ENCODE measurements at regions not wholly inside any gene's neighbourhood (a gene's known extent, or its start where the extent isn't known, plus 50 kb on each side); places are given as distances from the start of the nearest gene placed in this dataset.

DNA sequence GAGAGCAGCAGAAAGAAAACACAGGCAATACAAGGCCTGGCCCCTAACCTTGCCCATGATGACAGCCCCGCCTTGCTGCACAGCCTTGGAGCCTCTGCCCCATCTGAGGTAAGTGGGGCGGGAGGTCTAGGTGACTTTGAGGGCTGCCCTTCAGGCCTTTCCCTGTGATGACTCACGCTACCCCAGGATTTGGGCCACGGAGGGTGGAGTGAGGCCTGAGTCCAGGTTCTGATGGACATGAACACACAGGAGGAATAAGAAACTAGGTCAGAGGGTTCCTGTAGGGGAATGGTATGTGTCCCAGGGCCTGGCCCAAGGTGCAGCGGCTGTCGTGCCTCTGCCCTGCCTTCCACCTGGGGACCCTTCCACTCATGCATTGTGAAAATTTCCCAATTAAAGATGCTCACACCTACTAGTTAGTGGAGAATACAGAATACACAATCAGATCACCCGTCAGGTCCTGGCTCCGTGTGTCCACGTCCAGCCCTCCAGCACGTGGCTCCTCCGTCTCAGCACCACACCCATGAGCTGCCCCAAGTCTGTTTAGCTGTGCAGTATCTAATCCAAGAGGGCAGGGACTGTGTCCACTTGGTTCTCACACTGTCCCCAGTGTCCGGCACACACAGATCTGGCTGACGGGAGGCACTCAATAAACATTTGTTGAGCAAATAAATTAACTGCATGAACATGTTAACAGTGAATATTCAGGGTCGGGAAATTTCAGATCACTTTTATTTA lies 111.0 kb downstream of the CHST1 start:
- DNase-seq, result no peak

DNA sequence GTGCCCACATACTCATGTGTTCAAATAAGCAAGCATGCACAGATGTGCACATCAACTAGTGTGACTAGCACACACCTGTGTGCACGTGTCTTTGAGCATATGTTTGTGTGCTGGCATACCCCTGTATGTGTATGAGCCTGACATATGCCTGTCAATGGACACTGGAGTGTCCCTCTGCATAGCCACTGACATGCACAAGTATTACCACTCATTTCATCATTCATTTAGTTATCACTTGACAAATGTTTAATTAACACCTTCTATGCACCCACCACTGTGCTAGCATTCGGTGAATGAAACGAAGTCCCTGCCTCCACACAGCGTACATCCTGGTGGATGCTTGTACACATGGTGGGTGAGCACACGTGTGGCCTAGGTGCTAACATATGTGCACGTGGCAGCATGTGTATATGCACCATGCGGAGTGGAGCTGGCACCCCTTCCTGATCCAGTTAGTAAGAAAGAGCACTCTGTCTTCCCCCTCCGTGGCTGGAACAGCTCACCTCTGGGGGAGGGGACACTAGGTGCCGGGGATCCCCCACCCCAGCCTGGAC lies 112.0 kb downstream of the CHST1 start:
- DNase-seq, result no peak

DNA sequence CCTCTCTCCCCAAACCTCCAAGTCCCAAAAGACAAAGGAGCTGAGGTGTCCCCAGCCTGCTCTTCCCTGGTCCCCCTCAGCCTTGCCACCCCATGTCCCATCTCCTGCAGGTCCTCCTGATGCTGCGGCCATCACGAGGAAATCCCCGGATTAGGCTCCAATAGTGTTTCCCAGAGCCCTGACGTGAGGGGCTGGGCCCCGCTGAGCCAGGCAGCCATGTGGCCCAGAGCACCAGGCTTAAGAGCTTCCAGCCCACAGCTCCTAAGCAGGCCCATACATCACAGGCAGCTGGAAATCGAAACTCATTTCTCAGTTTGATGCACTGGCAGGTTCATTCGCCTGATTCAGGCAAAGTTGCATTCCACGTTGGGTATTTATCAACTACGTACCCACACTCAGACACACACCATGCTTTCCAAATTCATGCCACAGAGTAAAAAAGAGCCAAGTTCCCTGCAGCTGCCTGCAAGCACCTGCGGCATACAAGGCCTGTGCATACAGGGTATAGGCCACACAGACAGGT lies 114.2 kb downstream of the CHST1 start:
- no peak for DNase-seq

DNA sequence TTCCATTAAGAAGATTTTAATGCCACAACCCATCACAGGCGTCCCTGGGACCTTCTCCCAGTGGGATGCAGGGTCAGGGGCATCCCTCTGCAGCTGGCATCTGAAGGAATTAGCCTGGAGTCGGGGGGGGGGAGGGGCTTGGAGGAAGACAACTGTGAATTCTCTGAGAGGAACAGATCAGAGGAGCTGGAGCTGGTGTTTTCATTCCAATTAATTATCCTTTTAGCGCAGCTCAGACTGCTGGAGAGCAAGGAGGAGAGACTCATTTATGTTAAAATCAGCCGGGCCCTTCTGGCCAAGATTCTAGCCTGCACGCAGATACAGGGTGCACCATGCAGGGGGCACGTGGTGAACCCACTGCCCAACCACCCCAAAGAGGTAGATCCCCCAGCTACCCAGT lies 116.2 kb downstream of the CHST1 start:
- DNase-seq, result no peak

DNA sequence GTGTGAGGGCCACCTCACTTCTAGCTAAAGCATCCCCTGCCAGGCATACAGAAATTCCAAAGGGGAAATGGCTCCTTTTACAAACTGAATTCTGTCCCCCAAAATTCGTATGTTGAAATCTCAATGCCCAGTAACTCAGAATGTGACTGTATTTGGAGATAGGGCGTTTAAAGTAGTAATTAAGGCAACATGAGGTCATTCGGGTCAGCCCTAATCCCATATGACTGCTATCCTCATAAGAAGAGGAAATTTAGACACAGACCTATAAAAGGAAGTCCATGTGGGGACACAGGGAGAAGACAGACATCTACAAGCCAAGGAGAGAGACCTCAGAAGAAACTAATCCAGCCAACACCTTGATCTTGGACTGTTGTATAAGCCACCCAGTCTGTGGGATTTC lies 119.1 kb downstream of the CHST1 start:
- DNase-seq, result no peak

DNA sequence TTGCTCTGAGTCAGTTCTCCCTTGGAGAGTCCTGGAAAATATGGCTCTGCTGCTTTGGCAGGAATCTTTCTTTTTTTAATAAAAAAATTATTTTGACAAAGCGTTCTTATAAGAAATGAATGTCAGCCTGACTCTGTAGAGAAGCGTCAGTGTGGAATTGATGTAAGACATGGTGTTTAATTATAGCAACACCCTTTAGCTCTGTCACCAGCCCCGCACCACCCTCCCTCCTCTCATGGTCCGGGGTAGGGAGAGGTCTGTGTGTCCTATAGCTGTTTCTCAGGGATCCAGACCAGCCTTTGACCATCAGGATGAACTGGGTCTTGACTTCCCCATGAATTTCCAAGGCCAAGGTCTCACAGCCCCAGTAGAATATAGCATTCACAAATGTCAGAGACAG lies 120.6 kb downstream of the CHST1 start:
- DNase-seq, result no peak

DNA sequence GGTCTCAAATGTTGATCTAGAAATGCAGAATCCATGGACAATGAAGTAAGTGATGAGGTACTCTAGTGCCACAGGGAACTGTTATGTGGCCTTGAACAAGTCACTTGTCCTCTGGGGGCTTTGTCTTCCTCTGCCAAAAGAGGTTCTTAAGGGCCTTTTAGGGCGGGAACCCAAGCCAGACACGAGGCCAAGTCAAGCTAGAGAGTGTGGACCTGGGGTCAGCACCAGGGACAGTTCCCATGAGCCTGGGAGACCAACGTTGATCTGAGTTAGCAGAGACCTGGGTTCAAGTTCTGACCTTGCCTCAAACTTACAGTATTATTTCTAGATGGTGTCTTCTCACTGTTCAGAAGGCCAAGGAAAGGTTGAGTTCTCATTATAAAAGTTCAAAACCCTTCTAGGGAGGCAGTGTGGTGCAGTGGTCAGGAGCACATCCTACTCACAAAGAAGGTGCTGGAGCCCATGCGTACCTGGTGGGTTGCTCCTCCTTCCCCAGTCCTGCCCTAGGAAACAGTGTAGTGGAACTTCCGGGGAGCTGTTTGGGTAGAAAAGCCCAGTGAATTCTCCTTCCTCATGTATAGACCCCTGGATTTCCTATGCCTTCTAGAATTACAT lies 121.5 kb downstream of the CHST1 start:
- no peak for DNase-seq

DNA sequence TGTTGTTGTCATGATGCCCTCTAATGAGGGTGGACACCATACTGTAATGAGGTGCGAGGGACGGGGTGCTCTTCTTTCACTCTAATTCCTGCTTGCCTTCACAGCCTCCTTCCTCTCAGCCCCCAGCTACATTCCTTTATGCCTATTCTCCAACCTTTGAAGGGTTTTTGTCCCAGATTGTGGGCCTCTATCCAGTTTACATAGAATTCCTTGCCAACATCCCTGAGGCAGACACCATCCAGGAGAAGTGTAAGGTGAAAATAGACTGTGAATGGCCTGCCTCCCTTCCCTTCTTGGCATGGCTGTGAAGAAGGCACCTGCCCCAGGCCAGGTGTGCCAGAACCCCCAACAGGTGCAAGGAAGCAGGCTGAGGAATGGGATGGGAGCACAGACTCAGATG lies 122.3 kb downstream of the CHST1 start:
- no peak for DNase-seq

DNA sequence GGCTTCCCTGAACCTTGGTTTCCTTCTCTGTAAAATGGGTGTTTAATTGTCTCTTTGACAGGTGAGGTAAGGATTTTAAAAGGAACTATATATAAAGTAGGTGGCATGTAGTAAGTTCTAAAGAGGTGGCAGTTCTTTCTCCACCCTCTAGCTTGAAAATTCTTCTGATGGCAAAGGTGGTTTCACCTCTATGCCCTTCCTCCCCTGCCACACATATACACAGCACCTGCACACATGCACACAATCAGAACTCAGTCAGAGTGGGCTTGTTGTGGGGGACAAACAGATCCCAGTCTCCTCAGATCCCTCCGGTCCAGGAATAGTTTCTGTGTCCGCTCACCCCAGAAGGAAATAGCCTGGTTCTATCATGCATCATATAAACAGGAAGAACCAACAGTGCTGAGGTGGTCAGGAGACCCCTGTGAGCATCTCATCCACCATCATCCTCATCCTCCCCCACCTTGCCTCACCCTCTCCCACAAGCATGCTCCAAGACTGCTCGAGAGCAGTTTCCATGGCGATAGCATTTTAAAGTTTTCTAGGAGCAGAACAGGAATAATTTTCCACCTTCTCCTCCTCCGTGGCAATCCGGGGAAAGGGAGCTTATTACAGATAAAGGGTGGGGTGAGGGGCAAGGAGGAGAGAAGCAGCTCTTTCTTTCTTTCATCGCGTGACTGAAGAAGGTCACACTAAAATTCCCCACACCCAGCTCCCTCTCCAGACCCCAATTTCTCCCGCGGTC lies 123.6 kb downstream of the CHST1 start:
- DNase-seq, result no peak

DNA sequence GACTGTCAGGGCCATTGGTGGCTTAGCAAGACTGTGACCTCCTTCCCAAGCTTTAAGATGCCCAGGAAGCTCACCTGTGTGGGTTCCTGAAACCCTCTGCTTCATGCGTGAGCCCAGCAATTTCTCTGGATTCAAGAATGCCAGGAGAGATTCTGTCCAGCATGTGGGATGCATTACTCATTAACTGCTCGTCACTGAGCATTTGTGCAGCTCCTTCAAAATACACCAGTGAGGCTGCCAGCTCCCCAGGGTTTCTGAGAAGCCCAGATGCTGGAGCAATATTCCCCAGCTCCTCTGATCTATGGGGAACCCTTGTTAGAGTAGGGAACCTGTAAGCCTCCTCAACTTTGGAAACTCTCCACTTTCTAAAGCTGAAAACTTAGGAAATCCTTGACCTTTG lies 126.5 kb downstream of the CHST1 start:
- no peak for DNase-seq

DNA sequence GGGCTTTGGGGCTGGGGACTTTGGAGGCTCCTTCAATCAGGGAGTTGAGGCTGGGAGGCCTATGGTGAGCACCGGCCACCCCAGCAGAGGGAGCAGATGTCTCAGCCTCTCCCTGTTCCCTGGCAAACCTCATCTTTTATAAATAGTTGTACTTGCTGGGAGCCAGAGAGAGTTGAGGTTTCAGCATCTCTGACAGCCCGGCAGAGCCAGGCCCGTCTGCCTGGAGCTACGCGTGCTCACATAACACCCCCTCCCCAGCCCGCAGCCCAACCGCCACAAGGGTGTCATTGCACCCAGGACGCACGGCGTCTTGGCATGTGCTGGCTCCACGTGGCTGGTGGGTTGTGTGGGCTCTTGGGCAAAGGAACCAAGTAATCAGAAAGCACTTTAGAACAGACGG lies 127.1 kb downstream of the CHST1 start:
- no peak for DNase-seq

DNA sequence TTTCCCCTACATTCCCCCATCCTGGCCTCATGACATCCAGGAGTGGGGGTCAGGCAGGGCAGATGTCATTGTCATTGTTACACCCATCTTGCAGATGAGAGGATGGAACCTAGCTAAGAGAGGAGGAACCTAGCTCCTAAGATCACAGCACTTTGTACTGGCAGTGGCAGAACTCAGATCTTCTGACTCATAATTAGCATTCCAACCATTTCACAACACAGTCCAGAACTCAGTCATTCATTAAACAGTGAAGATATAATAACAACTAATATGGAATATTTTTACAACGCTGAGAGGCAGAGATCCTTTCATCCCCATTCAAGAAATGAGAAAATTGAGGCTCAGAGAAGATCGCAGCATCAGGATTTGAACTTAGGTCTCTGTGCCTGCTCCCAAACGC lies 127.8 kb downstream of the CHST1 start:
- no peak for DNase-seq

DNA sequence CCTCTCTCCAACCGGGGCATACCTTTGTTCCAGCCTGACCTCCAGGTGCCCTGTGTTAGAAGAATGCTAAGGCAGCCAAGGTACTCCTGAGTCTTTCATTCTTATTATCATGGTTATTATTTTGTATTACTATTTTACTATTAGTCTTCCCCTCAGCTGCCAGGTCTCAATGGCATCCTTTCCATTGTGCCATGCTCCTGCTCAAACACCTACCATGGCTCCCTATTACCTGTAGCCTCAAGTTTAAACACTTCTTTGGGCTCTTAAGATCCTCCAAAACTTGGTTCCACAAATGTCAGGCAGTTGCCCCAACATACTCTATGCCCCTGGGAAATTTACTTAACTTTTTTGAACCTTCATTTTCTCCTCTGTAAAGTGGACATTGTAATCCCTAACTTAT lies 130.4 kb downstream of the CHST1 start:
- no peak for DNase-seq

DNA sequence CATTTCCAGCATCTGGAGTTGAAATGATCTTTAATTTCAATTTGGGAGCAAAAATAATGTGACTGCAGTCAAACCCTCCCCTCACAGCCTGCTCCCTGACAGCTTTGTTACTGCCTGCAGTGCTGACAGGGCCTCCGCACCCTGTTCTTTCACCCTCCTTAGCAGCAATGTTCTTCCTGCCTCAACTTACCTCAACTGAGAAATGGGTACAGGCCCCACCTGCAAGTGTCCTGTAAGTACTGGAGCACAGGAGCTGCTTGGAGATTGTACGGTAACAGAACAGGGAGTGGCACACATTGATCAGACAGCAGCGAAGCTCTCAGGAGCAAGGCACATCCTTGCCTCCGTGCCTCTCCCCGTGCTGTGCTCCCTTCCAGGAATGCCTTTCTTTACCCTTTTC lies 131.3 kb downstream of the CHST1 start:
- DNase-seq, result no peak

DNA sequence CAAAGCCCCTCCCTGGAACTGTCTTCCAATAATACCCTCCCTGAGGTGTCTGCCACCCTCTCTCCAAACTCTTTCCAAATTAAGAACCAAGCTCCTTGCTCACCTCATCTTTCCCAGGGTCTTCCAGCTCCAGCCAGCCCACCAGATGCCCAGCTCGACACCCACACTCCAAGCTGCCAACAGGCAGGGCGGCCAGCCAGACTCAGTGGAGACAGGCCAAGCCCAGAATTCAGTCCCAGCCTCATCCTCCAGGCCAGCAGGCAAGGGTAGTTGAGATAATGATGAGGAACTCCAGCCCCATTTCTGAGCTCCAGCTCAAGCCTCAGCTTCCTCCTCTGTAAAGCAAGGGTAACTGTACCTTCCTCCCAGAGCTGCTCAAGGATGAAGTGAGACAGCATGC lies 132.9 kb downstream of the CHST1 start:
- no peak for DNase-seq

DNA sequence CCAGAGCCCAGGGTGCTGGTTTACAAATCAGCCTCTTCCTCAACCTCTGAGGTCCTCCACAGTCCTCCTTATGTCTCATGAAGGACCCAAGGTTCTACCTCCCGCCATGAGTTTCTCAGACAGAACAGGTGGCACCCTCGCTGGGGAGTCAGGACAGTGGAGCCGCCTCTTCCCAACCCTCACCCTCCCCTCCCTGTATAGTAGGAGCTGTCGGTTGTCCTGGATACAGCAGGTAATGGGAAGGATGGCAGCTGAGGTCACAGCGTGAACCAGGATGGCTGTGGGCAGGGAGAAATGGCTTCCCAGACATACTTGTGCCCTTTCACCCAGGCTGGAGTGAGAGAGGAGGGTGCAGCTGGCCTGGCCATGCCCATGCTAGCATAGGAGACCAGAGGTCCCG lies 134.6 kb downstream of the CHST1 start:
- DNase-seq, result no peak

DNA sequence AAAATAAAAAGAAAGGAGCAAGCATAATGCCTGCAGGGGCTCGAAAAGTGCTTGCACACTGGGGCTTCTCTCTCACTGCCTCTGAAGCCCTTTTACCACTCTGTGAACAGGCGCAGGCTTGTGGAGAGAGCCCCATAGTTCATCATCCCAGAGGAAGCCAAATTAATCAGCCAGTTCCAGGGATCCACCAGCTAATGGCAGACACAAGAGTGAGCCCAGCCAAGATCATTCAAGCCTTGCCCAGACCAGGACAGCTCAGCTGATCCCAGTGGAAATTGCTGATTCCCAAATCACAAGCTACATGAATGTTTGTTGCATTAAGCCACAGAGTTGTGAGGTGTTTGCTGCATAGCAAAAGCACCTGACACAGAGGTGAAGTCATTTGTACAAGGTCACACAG lies 135.3 kb downstream of the CHST1 start:
- DNase-seq, result no peak

DNA sequence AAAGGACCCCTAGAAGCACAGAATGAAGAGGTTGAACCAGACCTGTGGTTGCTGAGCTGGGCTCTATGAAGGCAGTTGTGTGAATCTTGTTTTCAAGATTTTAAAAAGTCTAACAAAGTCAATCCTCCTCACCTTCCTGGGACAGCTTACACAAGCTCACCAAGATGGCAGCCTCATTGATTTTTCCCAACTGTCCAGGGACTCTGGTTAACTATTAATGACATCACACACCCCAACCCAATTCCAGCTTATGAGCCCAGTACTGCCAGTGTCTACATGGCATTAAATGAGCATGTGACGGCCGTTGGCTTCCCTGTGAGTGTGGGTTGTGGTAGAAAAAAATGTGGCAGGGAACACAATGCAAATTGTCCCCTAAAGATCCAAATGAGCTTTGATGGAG lies 137.0 kb downstream of the CHST1 start:
- no peak for DNase-seq

DNA sequence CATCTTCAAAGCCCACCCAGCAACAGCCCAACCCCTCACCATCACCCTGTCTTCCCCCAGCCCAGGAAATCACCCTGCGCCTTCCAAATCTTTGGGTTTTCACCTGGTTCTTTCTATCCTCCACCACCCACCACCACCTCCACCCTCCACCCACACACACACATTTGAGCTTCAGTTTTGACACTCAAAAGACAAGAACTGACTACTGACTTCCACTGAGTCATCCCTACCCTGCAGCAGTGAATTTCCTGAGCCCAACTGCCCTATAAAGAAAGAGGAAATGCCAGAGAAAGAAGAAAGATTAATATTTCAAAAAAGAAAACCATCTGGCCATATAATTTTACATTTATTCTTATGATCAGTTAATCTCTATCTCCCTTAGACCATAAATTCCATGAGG lies 137.5 kb downstream of the CHST1 start:
- no peak for DNase-seq

DNA sequence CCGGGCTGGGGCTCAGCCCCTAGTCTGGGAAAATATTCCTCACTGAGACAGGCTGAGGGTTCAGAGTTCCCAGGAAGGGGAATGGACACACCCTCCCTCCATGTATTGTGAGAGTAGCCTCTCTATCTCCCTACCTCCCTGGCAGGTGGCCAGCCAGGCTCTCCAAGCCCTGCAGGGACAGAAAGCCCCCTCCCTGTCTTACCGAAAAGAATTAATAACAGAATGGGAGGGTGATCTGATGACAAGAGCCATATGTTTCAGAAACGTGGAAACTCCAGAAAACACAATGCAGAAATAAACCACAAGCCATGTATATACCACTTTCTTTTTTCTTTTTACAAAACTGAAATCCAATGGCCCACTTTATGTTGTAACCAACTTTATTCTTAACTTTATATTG lies 140.0 kb downstream of the CHST1 start:
- no peak for DNase-seq

DNA sequence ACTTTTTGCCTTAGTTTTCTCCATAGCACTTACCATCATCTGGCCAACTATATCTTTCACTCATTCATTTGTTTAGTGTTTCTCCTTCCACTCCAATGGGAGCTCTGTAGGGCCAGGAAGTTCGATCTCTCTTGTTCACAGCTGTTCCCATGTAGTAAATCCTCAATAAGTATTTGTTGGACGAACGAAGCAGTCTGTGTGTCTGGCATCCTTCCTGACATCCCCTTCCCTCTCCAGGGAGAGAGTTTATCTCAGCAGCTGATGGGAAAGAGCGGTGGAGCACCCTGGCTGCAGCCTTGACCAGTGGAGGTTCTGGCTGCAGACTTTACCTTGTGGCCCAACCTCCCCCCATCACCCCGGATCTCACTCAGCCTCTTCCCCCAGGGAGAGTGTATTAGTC lies 141.7 kb downstream of the CHST1 start:
- DNase-seq, result no peak

DNA sequence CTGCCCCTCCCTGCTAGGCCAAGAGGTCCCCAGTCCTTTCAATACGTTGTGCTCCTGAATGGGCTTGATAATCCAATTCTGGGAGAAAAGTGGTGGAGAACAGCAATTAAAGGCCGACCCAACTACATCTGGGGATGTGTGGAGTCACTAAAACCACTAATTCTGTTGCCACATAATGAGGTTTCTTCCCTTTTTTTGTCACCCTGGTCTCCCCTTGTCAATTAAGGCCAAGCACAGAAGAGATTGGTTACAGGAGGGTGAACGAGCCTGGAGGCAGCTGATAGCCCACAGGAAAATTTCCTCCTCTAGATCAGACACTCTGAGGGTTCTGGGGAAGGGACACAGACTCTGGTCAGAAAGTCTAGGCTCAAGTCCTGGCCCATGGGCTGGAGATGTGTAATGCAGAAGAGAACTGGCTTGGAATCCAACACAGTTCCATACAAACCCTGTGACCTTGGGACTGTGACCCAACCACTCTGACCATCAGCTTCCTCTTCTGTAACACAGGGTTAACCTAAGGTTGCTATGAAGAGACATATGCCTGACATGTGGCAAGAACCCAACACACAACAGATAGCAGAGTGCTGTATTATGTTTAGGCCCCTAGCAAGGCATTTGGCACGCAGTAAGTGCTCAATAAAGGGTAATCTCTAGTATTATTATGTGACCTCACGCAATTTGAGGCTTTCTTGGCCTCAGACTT lies 146.4 kb downstream of the CHST1 start:
- DNase-seq, result no peak

DNA sequence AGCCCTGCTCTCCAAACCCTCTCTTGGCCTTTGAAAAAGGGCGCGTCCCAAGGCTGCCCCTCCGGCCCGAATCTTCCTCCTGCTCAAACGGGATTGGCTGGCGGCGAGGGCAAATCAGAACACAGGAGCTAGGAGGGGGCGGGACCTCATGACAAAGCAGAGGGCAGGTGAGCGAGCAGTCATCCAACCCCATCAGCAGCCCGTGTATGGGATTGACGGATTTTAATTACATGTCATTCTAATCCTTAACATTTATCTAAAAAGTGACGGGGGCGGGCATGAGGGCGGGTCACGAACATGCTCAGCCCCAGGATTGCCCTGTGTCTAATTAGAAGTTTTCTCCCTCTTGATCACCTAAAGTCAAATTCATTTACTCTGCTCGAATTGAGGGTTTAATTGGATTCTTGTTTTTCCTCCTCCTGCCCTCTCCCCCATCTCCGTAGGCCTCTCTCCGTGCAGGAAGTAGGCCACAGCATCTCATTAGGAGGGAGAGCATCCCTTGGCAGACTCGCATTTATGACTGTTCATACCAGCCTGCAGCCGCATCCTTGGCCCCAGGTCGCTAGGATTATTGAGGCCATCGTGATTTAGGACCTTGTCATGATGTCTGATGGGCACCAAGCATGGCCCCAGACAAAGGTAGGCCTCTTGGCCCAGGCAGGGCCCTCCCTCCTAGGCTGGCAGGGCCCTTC lies 147.1 kb downstream of the CHST1 start:
- no peak for DNase-seq
